H9 (cell line): ENCODE measurements at regions not wholly inside any gene's neighbourhood (a gene's known extent, or its start where the extent isn't known, plus 50 kb on each side); places are given as distances from the start of the nearest gene placed in this dataset.

Source experiments
- DNase-seq: peaks from one replicate; pipeline ENCODE4 v3.0.0-alpha.2; 2017
- H2AFZ ChIP-seq: one replicate; pipeline ENCODE4 v1.6.1; 2013; ENCODE audit warnings: mild to moderate bottlenecking, low read length, control low read depth, moderate library complexity
- H2AK5ac ChIP-seq: 2 replicates; pipeline ENCODE4 v1.6.1; 2013; ENCODE audit warnings: low read length, control low read depth, mixed read lengths; ENCODE audit not compliant: insufficient read length
- H2BK120ac ChIP-seq: one replicate; pipeline ENCODE4 v1.6.1; 2013; ENCODE audit warnings: low read depth, mild to moderate bottlenecking, low read length, control low read depth, inconsistent platforms; ENCODE audit not compliant: poor library complexity, severe bottlenecking
- H2BK12ac ChIP-seq: 2 replicates; pipeline ENCODE4 v1.6.1; 2013; ENCODE audit warnings: low read length, control low read depth, mixed read lengths, low read depth; ENCODE audit not compliant: insufficient read length
- H2BK15ac ChIP-seq: 2 replicates; pipeline ENCODE4 v1.6.1; 2013; ENCODE audit warnings: low read depth, low read length, control low read depth
- H2BK20ac ChIP-seq: one replicate; pipeline ENCODE4 v1.6.1; 2013; ENCODE audit warnings: low read depth, mild to moderate bottlenecking, low read length, control low read depth, inconsistent platforms; ENCODE audit not compliant: poor library complexity, severe bottlenecking
- H2BK5ac ChIP-seq: 2 replicates; pipeline ENCODE4 v1.6.1; 2013; ENCODE audit warnings: low read length, control low read depth, mixed read lengths; ENCODE audit not compliant: insufficient read length
- H3K14ac ChIP-seq: 2 replicates; pipeline ENCODE4 v1.6.1; 2013; ENCODE audit warnings: low read length, control low read depth; ENCODE audit not compliant: insufficient read depth
- H3K18ac ChIP-seq: 2 replicates; pipeline ENCODE4 v1.6.1; 2013; ENCODE audit warnings: low read depth, mild to moderate bottlenecking, mixed read lengths, low read length, control low read depth; ENCODE audit not compliant: insufficient read length
- H3K23ac ChIP-seq: 2 replicates; pipeline ENCODE4 v1.6.1; 2013; ENCODE audit warnings: low read length, control low read depth, mixed read lengths, low read depth; ENCODE audit not compliant: insufficient read length
- H3K23me2 ChIP-seq: 2 replicates; pipeline ENCODE4 v1.6.1; 2013; ENCODE audit warnings: low read depth, mild to moderate bottlenecking, mixed read lengths, low read length, control low read depth; ENCODE audit not compliant: insufficient read length, poor library complexity, severe bottlenecking
- H3K27ac ChIP-seq: 2 replicates; pipeline ENCODE4 v1.5.1; 2013; ENCODE audit warnings: low read length, control low read depth, mixed read lengths, low read depth; ENCODE audit not compliant: insufficient read length
- H3K27me3 ChIP-seq: 2 replicates; pipeline ENCODE4 v1.6.1; 2013; ENCODE audit warnings: low read length, control low read depth, inconsistent platforms; ENCODE audit not compliant: insufficient read depth
- H3K4ac ChIP-seq: 2 replicates; pipeline ENCODE4 v1.6.1; 2013; ENCODE audit warnings: low read depth, mild to moderate bottlenecking, control low read depth, inconsistent platforms, low read length, moderate library complexity
- H3K4me1 ChIP-seq: 2 replicates; pipeline ENCODE4 v1.6.1; 2013; ENCODE audit warnings: low read length, control low read depth, inconsistent platforms; ENCODE audit not compliant: insufficient read depth
- H3K4me2 ChIP-seq: 2 replicates; pipeline ENCODE4 v1.6.1; 2013; ENCODE audit warnings: low read length, control low read depth, mixed read lengths; ENCODE audit not compliant: insufficient read length, insufficient read depth
- H3K56ac ChIP-seq: 2 replicates; pipeline ENCODE4 v1.6.1; 2013; ENCODE audit warnings: low read depth, mild to moderate bottlenecking, mixed read lengths, low read length, control low read depth; ENCODE audit not compliant: insufficient read length
- H3K79me1 ChIP-seq: 2 replicates; pipeline ENCODE4 v1.6.1; 2013; ENCODE audit warnings: low read depth, mild to moderate bottlenecking, moderate library complexity, low read length, control low read depth, inconsistent platforms; ENCODE audit not compliant: insufficient read depth, poor library complexity, severe bottlenecking
- H3K79me2 ChIP-seq: 2 replicates; pipeline ENCODE4 v1.6.1; 2013; ENCODE audit warnings: low read length, control low read depth, inconsistent platforms; ENCODE audit not compliant: insufficient read depth
- H3K9ac ChIP-seq: 2 replicates; pipeline ENCODE4 v1.6.1; 2013; ENCODE audit warnings: low read length, control low read depth, mixed read lengths; ENCODE audit not compliant: insufficient read length; ENCODE audit errors: extremely low read depth
- H3K9me3 ChIP-seq: one replicate; pipeline ENCODE4 v1.6.1; 2013; ENCODE audit warnings: low read depth, low read length, inconsistent platforms; ENCODE audit not compliant: control insufficient read depth
- H3T11ph ChIP-seq: one replicate; pipeline ENCODE4 v1.6.1; 2013; ENCODE audit warnings: mild to moderate bottlenecking, low read length, control low read depth, inconsistent platforms
- H4K20me1 ChIP-seq: one replicate; pipeline ENCODE4 v1.6.1; 2013; ENCODE audit not compliant: control insufficient read depth, insufficient read length, insufficient read depth
- H4K5ac ChIP-seq: 2 replicates; pipeline ENCODE4 v1.6.1; 2013; ENCODE audit warnings: low read depth, mild to moderate bottlenecking, mixed read lengths, low read length, control low read depth; ENCODE audit not compliant: insufficient read length
- H4K8ac ChIP-seq: replicated peaks from 2 replicates; pipeline ENCODE4 v1.6.1; 2013; ENCODE audit warnings: low read length, control low read depth, mixed read lengths, low read depth; ENCODE audit not compliant: insufficient read length
- H4K91ac ChIP-seq: 2 replicates; pipeline ENCODE4 v1.6.1; 2013; ENCODE audit warnings: low read depth, mild to moderate bottlenecking, moderate library complexity, mixed read lengths, low read length, control low read depth; ENCODE audit not compliant: insufficient read length
- H3K27ac Mint-ChIP-seq, 3 experiments: 2 replicates in 2 of 3; 3 replicates in 1 of 3; pipeline ENCODE4 v1.8.0; 2020 to 2021; ENCODE audit warnings: mixed read lengths in 3 of 3, mild to moderate bottlenecking in 1 of 3, moderate library complexity in 1 of 3
- H3K27me3 Mint-ChIP-seq: 2 replicates; pipeline ENCODE4 v1.8.0; 2021; ENCODE audit warnings: low read depth, mild to moderate bottlenecking, moderate library complexity, mixed read lengths
- H3K36me3 Mint-ChIP-seq, 3 experiments: 2 replicates in 2 of 3; 3 replicates in 1 of 3; pipeline ENCODE4 v1.8.0; 2020 to 2021; ENCODE audit warnings: low read depth in 3 of 3, mixed read lengths in 3 of 3; ENCODE audit not compliant: insufficient read depth in 1 of 3
- H3K4me1 Mint-ChIP-seq, 2 experiments: 2 replicates each; pipeline ENCODE4 v1.8.0; 2020; ENCODE audit warnings: mixed read lengths in 2 of 2
- H3K4me3 Mint-ChIP-seq, 2 experiments: 2 replicates in 1 of 2; 3 replicates in 1 of 2; pipeline ENCODE4 v1.8.0; 2020 to 2021; ENCODE audit warnings: mild to moderate bottlenecking in 2 of 2, mixed read lengths in 2 of 2, moderate library complexity in 1 of 2
- H3K9me3 Mint-ChIP-seq, 2 experiments: 2 replicates in 1 of 2; 3 replicates in 1 of 2; pipeline ENCODE4 v1.8.0; 2020; ENCODE audit warnings: mild to moderate bottlenecking in 2 of 2, mixed read lengths in 2 of 2, moderate library complexity in 1 of 2
- WGBS: extraction: QIAGEN DNeasy Blood & Tissue Kit; methylation state at CpG from one replicate; pipeline ENCODE4 v1.1.7; 2013; ENCODE audit warnings: missing lambda C conversion rate, low lambda C conversion rate, mixed read lengths; ENCODE audit not compliant: insufficient read length; ENCODE audit errors: extremely low coverage; 5-methylcytosine and 5-hydroxymethylcytosine counted together
- TF ChIP-seq, protein P1 (sequence below): fragments of 200-600 bp; sonication (generic); conservative IDR thresholded peaks from 3 replicates; pipeline ENCODE4 v1.8.0; 2021; ENCODE audit warnings: antibody characterized with exemption, mild to moderate bottlenecking

GRCh38 chr14:86596024-86596423 is 1066.1 kb downstream of the FLRT2 start:
- no peaks in the 10 kb centered on the region for H3K9me3 Mint-ChIP-seq

More at GRCh38 chr14:86596024-86596423, 1066.1 kb downstream of the FLRT2 start:
- no peak overlapping the region for H3K27ac Mint-ChIP-seq
- H2AFZ ChIP-seq: no peak overlapping the region
- H3K36me3 Mint-ChIP-seq: no peaks in the 10 kb centered on the region
- no peak overlapping the region for H3K27ac ChIP-seq
- WGBS: no CpG with 5 or more reads among the region's 5 CpGs
- H3K4me1 Mint-ChIP-seq: no peaks in the 10 kb centered on the region
- no peak overlapping the region for H3K4me3 Mint-ChIP-seq
- no peak overlapping the region for H2BK5ac ChIP-seq
- H3K79me2 ChIP-seq: no peaks in the 10 kb centered on the region
- TF ChIP-seq, protein P1, sequence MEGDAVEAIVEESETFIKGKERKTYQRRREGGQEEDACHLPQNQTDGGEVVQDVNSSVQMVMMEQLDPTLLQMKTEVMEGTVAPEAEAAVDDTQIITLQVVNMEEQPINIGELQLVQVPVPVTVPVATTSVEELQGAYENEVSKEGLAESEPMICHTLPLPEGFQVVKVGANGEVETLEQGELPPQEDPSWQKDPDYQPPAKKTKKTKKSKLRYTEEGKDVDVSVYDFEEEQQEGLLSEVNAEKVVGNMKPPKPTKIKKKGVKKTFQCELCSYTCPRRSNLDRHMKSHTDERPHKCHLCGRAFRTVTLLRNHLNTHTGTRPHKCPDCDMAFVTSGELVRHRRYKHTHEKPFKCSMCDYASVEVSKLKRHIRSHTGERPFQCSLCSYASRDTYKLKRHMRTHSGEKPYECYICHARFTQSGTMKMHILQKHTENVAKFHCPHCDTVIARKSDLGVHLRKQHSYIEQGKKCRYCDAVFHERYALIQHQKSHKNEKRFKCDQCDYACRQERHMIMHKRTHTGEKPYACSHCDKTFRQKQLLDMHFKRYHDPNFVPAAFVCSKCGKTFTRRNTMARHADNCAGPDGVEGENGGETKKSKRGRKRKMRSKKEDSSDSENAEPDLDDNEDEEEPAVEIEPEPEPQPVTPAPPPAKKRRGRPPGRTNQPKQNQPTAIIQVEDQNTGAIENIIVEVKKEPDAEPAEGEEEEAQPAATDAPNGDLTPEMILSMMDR: no peak
- no peak overlapping the region for H3K9ac ChIP-seq
- no peak overlapping the region for H3K18ac ChIP-seq
- H3K9me3 ChIP-seq: no peaks in the 10 kb centered on the region
- DNase-seq: no peak
- no peaks in the 10 kb centered on the region for H4K20me1 ChIP-seq
- no peak overlapping the region for H2AK5ac ChIP-seq
- H3K23me2 ChIP-seq: no peaks in the 10 kb centered on the region
- H3K14ac ChIP-seq: no peak overlapping the region
- no peak overlapping the region for H4K5ac ChIP-seq
- H3K56ac ChIP-seq: no peak overlapping the region
- no peaks in the 10 kb centered on the region for H3K79me1 ChIP-seq
- H3K4me2 ChIP-seq: no peak overlapping the region
- no peak overlapping the region for H2BK15ac ChIP-seq
- H4K8ac ChIP-seq: no peak overlapping the region
- no peaks in the 10 kb centered on the region for H3K27me3 ChIP-seq
- H2BK12ac ChIP-seq: no peak overlapping the region
- H3K4me1 ChIP-seq: no peaks in the 10 kb centered on the region
- H2BK20ac ChIP-seq: no peak overlapping the region
- no peak overlapping the region for H3T11ph ChIP-seq
- H3K4ac ChIP-seq: no peak overlapping the region
- no peak overlapping the region for H4K91ac ChIP-seq
- no peak overlapping the region for H3K23ac ChIP-seq
- no peak overlapping the region for H2BK120ac ChIP-seq
- H3K27me3 Mint-ChIP-seq: peaks cover 1% of the 10 kb centered on the region; the same call in 1 of the 2 replicates
